22Rv1 (cell line): ENCODE measurements at regions not wholly inside any gene's neighbourhood (a gene's known extent, or its start where the extent isn't known, plus 50 kb on each side); places are given as distances from the start of the nearest gene placed in this dataset.

Source experiments
- ZFX ChIP-seq: fragments of 450-650 bp; IDR thresholded peaks from 2 replicates; pipeline ENCODE4 v1.6.1; 2017; ENCODE audit warnings: antibody characterized with exemption, borderline replicate concordance
- TF ChIP-seq, protein P1 (sequence below): fragments of 450-650 bp; IDR thresholded peaks from 2 replicates; pipeline ENCODE4 v1.5.1; 2017; ENCODE audit warnings: mild to moderate bottlenecking

DNA sequence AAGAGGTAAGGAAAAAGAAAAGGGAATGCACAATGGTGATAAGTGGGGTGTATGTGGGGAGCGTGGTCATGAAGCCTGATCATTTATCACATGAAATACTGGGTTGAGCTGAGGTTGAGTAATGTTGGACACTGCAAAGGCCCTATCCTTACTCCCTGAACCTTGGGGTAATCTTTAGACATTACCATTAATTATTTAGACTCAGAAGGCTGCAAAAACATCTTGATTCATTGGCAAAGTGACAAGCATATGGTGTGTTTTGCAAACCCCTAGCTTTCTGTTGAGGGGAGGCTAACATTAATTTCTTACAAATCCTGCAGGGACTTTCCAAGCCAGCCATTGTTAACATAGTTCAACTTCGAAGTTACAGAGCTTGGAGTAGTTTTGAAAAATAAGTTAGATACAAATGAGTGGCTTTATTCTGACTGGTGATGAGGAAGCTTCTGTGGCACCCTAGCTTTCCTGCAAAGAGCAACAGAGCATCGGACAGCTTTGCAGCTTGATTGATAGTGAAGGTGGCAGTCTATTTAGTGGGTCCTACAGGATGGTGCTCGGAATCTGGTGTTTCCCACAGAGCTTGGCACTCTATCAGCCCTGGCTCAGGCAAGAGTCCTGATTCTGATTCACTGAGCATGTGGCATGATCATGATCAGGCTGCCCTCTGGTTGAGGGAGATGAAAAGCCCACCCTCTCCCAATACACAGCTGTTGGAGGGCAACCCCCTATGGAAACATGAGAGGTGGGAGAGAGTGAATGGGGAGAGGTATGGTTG, 153.7 kb upstream of the NPVF start:
- TF ChIP-seq, protein P1, sequence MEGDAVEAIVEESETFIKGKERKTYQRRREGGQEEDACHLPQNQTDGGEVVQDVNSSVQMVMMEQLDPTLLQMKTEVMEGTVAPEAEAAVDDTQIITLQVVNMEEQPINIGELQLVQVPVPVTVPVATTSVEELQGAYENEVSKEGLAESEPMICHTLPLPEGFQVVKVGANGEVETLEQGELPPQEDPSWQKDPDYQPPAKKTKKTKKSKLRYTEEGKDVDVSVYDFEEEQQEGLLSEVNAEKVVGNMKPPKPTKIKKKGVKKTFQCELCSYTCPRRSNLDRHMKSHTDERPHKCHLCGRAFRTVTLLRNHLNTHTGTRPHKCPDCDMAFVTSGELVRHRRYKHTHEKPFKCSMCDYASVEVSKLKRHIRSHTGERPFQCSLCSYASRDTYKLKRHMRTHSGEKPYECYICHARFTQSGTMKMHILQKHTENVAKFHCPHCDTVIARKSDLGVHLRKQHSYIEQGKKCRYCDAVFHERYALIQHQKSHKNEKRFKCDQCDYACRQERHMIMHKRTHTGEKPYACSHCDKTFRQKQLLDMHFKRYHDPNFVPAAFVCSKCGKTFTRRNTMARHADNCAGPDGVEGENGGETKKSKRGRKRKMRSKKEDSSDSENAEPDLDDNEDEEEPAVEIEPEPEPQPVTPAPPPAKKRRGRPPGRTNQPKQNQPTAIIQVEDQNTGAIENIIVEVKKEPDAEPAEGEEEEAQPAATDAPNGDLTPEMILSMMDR = no peak
- TF ChIP-seq ZFX = no peak
